K562 (cell line): ENCODE measurements at regions not wholly inside any gene's neighbourhood (a gene's known extent, or its start where the extent isn't known, plus 50 kb on each side); places are given as distances from the start of the nearest gene placed in this dataset.

Experiments
- ATAC-seq: fragments of 200-7000 bp; cut with Tn5 transposase; 3 replicates; pipeline ENCODE4 v1.9.1; 2020; ENCODE audit warnings: moderate library complexity
- BruUV-seq: library from RNA; stranded (reverse); fragments of 400-500 nt; replicated peaks from 2 replicates; lab custom pipeline; 2021; lab: Mats Ljungman, UMichigan
- CTCF ChIA-PET: fragments of 300-600 bp; formaldehyde crosslinking; extraction: SDS; loops from one replicate; lab custom pipeline; 2021; ENCODE audit warnings: low intra/inter-chr PET ratio; lab: Yijun Ruan, JAX
- POLR2A ChIA-PET: fragments of 300-600, 350-650 bp; sonication (Branson Sonifier 250); formaldehyde crosslinking; extraction: SDS; loops from one replicate; lab custom pipeline; 2021; ENCODE audit warnings: antibody characterized with exemption, inconsistent platforms; lab: Yijun Ruan, JAX
- DNase-seq, 4 experiments: peaks; one replicate each; pipeline versions ENCODE4 v3.0.0 to v3.0.0-alpha.2; 2011 to 2018; ENCODE audit warnings: low spot score in 3 of 4, mixed read lengths in 3 of 4; ENCODE audit errors: extremely low read depth in 1 of 4
- FAIRE-seq: peaks from 2 replicates; lab custom pipeline; 2011; peaks lifted over from hg19 to GRCh38; lab: Jason Lieb, UNC
- H2AFZ ChIP-seq: 2 replicates; pipeline ENCODE4 v1.6.0; 2011; ENCODE audit warnings: low read depth, low read length, control low read depth, inconsistent platforms
- H3K27ac ChIP-seq: fragments of 200-600 bp; 3 replicates; pipeline ENCODE4 v1.8.0; 2011; ENCODE audit warnings: low read depth, mild to moderate bottlenecking, control low read depth, inconsistent platforms, low read length, moderate library complexity, mixed read lengths; ENCODE audit errors: extremely low read depth
- H3K27me3 ChIP-seq, 2 experiments: fragments of 300-600 bp in 1 of 2; 2 replicates in 1 of 2; 3 replicates in 1 of 2; pipeline versions ENCODE4 v1.6.0 to v1.8.0; 2011; ENCODE audit warnings: inconsistent platforms in 2 of 2, low read length in 2 of 2, mild to moderate bottlenecking in 1 of 2, mixed read lengths in 1 of 2, moderate library complexity in 1 of 2; ENCODE audit not compliant: control insufficient read depth in 2 of 2, insufficient read depth in 2 of 2
- H3K36me3 ChIP-seq: fragments of 300-600 bp; 3 replicates; pipeline ENCODE4 v1.8.0; 2011; ENCODE audit warnings: mild to moderate bottlenecking, low read length, inconsistent platforms; ENCODE audit not compliant: control insufficient read depth, insufficient read depth
- H3K4me1 ChIP-seq, 2 experiments: fragments of 200-600 bp in 1 of 2; replicated peaks in 1 of 2; 2 replicates in 1 of 2; 3 replicates in 1 of 2; pipeline versions ENCODE4 v1.5.1 to v1.8.0; 2011; ENCODE audit warnings: inconsistent platforms in 2 of 2, low read length in 2 of 2, mild to moderate bottlenecking in 1 of 2, mixed read lengths in 1 of 2, moderate library complexity in 1 of 2; ENCODE audit not compliant: control insufficient read depth in 2 of 2, insufficient read depth in 2 of 2
- H3K4me2 ChIP-seq: 2 replicates; pipeline ENCODE4 v1.6.1; 2011; ENCODE audit warnings: low read length, control low read depth, inconsistent platforms, mixed read lengths; ENCODE audit not compliant: insufficient read depth
- H3K4me3 ChIP-seq: fragments of 200-600 bp; sonication (generic), shearing (Covaris generic); 2 replicates; pipeline ENCODE4 v1.5.1; 2016; ENCODE audit warnings: control low read depth, inconsistent platforms
- H3K79me2 ChIP-seq: fragments of 200-600 bp; 3 replicates; pipeline ENCODE4 v1.8.0; 2011; ENCODE audit warnings: low read length, inconsistent platforms; ENCODE audit not compliant: control insufficient read depth, insufficient read depth
- H3K9ac ChIP-seq, 2 experiments: 2 replicates each; pipeline versions ENCODE4 v1.6.0 to v1.6.1; 2011; ENCODE audit warnings: low read depth in 2 of 2, low read length in 2 of 2, control low read depth in 1 of 2, inconsistent platforms in 1 of 2, mild to moderate bottlenecking in 1 of 2, mixed read lengths in 1 of 2; ENCODE audit not compliant: insufficient read depth in 1 of 2
- H3K9me1 ChIP-seq: one replicate; pipeline ENCODE4 v1.6.0; 2011; ENCODE audit warnings: inconsistent platforms, mild to moderate bottlenecking, low read length, moderate library complexity; ENCODE audit not compliant: control insufficient read depth, insufficient read depth
- H3K9me3 ChIP-seq: replicated peaks from 2 replicates; pipeline ENCODE4 v1.5.1; 2011; ENCODE audit warnings: low read depth, low read length, inconsistent platforms; ENCODE audit not compliant: control insufficient read depth, insufficient read depth
- H4K20me1 ChIP-seq: replicated peaks from 2 replicates; pipeline ENCODE4 v1.6.1; 2011; ENCODE audit warnings: low read length, inconsistent platforms, mixed read lengths; ENCODE audit not compliant: control insufficient read depth, insufficient read depth
- ARID2 ChIP-seq: fragments of 450-650 bp; IDR thresholded peaks from 2 replicates; pipeline ENCODE4 v1.6.1; 2017; ENCODE audit warnings: antibody characterized with exemption, mild to moderate bottlenecking
- ARID3B ChIP-seq: fragments of 250-450 bp; sonication (Bioruptor Pico); IDR thresholded peaks from 2 replicates; pipeline ENCODE4 v1.4.0; 2020; ENCODE audit warnings: borderline replicate concordance
- CHD2 ChIP-seq: IDR thresholded peaks from 2 replicates; pipeline ENCODE4 v1.6.1; 2011; ENCODE audit warnings: low read depth, low read length
- HDAC6 ChIP-seq: IDR thresholded peaks from 2 replicates; pipeline ENCODE4 v1.6.1; 2012; ENCODE audit warnings: low read depth, mild to moderate bottlenecking, control low read depth, inconsistent platforms, low read length, moderate library complexity
- NCOA4 ChIP-seq: fragments of 450-650 bp; IDR thresholded peaks from 2 replicates; pipeline ENCODE4 v1.6.1; 2018; ENCODE audit warnings: mild to moderate bottlenecking; ENCODE audit not compliant: partially characterized antibody
- PRMT5 ChIP-seq: sonication (generic); formaldehyde crosslinking; IDR thresholded peaks from 2 replicates; pipeline ENCODE4 v1.5.0; 2020; ENCODE audit warnings: missing genetic modification reagents
- PTBP1 ChIP-seq: fragments of 200-400 bp; formaldehyde crosslinking; IDR thresholded peaks from 2 replicates; pipeline ENCODE4 v1.6.1; 2017; ENCODE audit warnings: low read depth, low read length
- SP1 ChIP-seq: sonication (generic); formaldehyde crosslinking; IDR thresholded peaks from 2 replicates; pipeline ENCODE4 v1.8.1; 2022; ENCODE audit warnings: mild to moderate bottlenecking, missing genetic modification reagents
- SUPT5H ChIP-seq: fragments of 450-650 bp; IDR thresholded peaks from 2 replicates; pipeline ENCODE4 v1.6.1; 2016
- TAF15 ChIP-seq: fragments of 200-400 bp; formaldehyde crosslinking; IDR thresholded peaks from 2 replicates; pipeline ENCODE4 v1.6.1; 2017; ENCODE audit warnings: mild to moderate bottlenecking, low read depth, low read length, moderate library complexity
- whole genome bisulfite sequencing: fragments of 100-300 bp; shearing (Covaris generic); methylation state at CpG from one replicate; pipeline ENCODE4 v1.1.6; 2016; ENCODE audit warnings: low coverage, mixed read lengths; ENCODE audit not compliant: insufficient coverage; ENCODE audit errors: missing lambda C conversion rate; 5-methylcytosine and 5-hydroxymethylcytosine counted together
- in situ Hi-C: fragments of 300-500 bp; cut with MboI; formaldehyde crosslinking; loops from 4 replicates; pipeline ENCODE4 v1.15.0; 2018; ENCODE audit warnings: inconsistent platforms, mixed read lengths
- intact Hi-C: fragments of 100-400 bp; cut with micrococcal nuclease; formaldehyde crosslinking; loops from 2 replicates; pipeline ENCODE4 v1.14.2; 2022
- TF ChIP-seq, protein P1 (sequence below): fragments of 450-650 bp; IDR thresholded peaks from 2 replicates; pipeline ENCODE4 v1.6.1; 2016; ENCODE audit warnings: mild to moderate bottlenecking, moderate library complexity

DNA sequence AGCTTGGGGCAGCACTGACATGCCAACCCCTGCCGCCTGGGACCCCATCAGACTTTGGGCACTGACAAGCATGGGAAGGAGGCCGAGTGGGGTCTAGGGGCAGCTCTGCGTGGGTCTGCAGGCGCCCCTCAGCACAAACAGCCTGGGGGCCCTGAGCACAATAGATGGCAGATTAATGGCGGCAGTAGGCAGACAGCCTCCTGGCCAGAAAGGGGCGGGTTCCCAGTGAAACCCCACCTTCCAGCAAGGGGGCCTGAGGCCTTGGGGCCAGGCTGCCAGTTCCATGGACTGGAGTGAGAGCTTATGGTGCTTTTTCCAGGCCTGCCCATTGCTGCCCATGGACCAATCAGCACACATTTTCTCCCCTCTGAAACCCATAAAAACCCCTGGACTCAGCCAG, 2031.2 kb downstream of the EFNA5 start:
- no peak for TF ChIP-seq PRMT5 (CRISPR knock-in tag)
- TF ChIP-seq ARID3B (CRISPR knock-in tag): no peak
- no peak for TF ChIP-seq HDAC6
- TF ChIP-seq PTBP1: no peak
- TF ChIP-seq ARID2: no peak
- no peak for TF ChIP-seq CHD2
- no peak for TF ChIP-seq TAF15
- TF ChIP-seq, protein P1, sequence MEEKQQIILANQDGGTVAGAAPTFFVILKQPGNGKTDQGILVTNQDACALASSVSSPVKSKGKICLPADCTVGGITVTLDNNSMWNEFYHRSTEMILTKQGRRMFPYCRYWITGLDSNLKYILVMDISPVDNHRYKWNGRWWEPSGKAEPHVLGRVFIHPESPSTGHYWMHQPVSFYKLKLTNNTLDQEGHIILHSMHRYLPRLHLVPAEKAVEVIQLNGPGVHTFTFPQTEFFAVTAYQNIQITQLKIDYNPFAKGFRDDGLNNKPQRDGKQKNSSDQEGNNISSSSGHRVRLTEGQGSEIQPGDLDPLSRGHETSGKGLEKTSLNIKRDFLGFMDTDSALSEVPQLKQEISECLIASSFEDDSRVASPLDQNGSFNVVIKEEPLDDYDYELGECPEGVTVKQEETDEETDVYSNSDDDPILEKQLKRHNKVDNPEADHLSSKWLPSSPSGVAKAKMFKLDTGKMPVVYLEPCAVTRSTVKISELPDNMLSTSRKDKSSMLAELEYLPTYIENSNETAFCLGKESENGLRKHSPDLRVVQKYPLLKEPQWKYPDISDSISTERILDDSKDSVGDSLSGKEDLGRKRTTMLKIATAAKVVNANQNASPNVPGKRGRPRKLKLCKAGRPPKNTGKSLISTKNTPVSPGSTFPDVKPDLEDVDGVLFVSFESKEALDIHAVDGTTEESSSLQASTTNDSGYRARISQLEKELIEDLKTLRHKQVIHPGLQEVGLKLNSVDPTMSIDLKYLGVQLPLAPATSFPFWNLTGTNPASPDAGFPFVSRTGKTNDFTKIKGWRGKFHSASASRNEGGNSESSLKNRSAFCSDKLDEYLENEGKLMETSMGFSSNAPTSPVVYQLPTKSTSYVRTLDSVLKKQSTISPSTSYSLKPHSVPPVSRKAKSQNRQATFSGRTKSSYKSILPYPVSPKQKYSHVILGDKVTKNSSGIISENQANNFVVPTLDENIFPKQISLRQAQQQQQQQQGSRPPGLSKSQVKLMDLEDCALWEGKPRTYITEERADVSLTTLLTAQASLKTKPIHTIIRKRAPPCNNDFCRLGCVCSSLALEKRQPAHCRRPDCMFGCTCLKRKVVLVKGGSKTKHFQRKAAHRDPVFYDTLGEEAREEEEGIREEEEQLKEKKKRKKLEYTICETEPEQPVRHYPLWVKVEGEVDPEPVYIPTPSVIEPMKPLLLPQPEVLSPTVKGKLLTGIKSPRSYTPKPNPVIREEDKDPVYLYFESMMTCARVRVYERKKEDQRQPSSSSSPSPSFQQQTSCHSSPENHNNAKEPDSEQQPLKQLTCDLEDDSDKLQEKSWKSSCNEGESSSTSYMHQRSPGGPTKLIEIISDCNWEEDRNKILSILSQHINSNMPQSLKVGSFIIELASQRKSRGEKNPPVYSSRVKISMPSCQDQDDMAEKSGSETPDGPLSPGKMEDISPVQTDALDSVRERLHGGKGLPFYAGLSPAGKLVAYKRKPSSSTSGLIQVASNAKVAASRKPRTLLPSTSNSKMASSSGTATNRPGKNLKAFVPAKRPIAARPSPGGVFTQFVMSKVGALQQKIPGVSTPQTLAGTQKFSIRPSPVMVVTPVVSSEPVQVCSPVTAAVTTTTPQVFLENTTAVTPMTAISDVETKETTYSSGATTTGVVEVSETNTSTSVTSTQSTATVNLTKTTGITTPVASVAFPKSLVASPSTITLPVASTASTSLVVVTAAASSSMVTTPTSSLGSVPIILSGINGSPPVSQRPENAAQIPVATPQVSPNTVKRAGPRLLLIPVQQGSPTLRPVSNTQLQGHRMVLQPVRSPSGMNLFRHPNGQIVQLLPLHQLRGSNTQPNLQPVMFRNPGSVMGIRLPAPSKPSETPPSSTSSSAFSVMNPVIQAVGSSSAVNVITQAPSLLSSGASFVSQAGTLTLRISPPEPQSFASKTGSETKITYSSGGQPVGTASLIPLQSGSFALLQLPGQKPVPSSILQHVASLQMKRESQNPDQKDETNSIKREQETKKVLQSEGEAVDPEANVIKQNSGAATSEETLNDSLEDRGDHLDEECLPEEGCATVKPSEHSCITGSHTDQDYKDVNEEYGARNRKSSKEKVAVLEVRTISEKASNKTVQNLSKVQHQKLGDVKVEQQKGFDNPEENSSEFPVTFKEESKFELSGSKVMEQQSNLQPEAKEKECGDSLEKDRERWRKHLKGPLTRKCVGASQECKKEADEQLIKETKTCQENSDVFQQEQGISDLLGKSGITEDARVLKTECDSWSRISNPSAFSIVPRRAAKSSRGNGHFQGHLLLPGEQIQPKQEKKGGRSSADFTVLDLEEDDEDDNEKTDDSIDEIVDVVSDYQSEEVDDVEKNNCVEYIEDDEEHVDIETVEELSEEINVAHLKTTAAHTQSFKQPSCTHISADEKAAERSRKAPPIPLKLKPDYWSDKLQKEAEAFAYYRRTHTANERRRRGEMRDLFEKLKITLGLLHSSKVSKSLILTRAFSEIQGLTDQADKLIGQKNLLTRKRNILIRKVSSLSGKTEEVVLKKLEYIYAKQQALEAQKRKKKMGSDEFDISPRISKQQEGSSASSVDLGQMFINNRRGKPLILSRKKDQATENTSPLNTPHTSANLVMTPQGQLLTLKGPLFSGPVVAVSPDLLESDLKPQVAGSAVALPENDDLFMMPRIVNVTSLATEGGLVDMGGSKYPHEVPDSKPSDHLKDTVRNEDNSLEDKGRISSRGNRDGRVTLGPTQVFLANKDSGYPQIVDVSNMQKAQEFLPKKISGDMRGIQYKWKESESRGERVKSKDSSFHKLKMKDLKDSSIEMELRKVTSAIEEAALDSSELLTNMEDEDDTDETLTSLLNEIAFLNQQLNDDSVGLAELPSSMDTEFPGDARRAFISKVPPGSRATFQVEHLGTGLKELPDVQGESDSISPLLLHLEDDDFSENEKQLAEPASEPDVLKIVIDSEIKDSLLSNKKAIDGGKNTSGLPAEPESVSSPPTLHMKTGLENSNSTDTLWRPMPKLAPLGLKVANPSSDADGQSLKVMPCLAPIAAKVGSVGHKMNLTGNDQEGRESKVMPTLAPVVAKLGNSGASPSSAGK: no peak
- no peak for TF ChIP-seq SUPT5H
- no peak for TF ChIP-seq NCOA4
- no peak for TF ChIP-seq SP1 (CRISPR knock-in tag)
- POLR2A ChIA-PET: interaction anchor here (0.7 kb wide), 1 partner anchor 46 kb away, joined by 3 read pairs; no protein-coding TSS in a partner anchor
- no TSS peak for BruUV-seq

More for the DNA sequence above, 2031.2 kb downstream of the EFNA5 start:
- Histone ChIP-seq H3K9ac (no peak overlapping the region), H4K20me1 (no peaks in the 10 kb centered on the region), H3K27ac (no peak overlapping the region), H3K4me3 (no peak overlapping the region), H3K36me3 (no peaks in the 10 kb centered on the region), H3K9me1 (no peaks in the 10 kb centered on the region), H3K9me3 (no peaks in the 10 kb centered on the region), H3K4me1 (peaks cover 0 to 6% of the 10 kb centered on the region in 2 experiments; a peak in 1 of 5 replicates), H3K27me3 (no peaks in the 10 kb centered on the region), H2AFZ (no peak overlapping the region), H3K79me2 (no peaks in the 10 kb centered on the region), H3K4me2 (no peak overlapping the region)
- DNase-seq (no peak), FAIRE-seq (no peak), ATAC-seq (no peak)
- in situ Hi-C loops: no loop called here
- CTCF ChIA-PET: no interaction called here
- 23% methylated on average over 2 of the region's 6 CpGs for WGBS
- intact Hi-C loops: no loop called here
